GM10248 (cell line): ENCODE measurements at regions not wholly inside any gene's neighbourhood (a gene's known extent, or its start where the extent isn't known, plus 50 kb on each side); places are given as distances from the start of the nearest gene placed in this dataset.

Source experiments
- CTCF ChIA-PET: fragments of 300-600 bp; sonication (Branson Sonifier 250); formaldehyde crosslinking; extraction: SDS; loops from one replicate; lab custom pipeline; 2021; ENCODE audit warnings: antibody characterized with exemption; lab: Yijun Ruan, JAX
- POLR2A ChIA-PET: fragments of 350-650 bp; sonication (Branson Sonifier 250); formaldehyde crosslinking; extraction: SDS; loops from one replicate; lab custom pipeline; 2020; ENCODE audit warnings: antibody characterized with exemption; lab: Yijun Ruan, JAX
- DNase-seq: peaks from one replicate; pipeline ENCODE4 v3.0.0; 2012; ENCODE audit errors: extremely low spot score
- CTCF ChIP-seq: IDR thresholded peaks from 2 replicates; pipeline ENCODE4 v1.5.1; 2012; ENCODE audit warnings: mild to moderate bottlenecking, low read depth; ENCODE audit errors: extremely low read depth, missing control alignments, control extremely low read depth

- POLR2A ChIA-PET = no interaction called here
- no peak for DNase-seq
- TF ChIP-seq CTCF = peak; percentile 23
- CTCF ChIA-PET = interaction anchor here (1.1 to 1.6 kb wide), 4 partner anchors 21 to 852 kb away, joined by 3 read pairs; no protein-coding TSS in a partner anchor
Observed at GRCh38 chr12:46131732-46132469, 136.9 kb downstream of the SLC38A1 start.

GRCh38 chr12:46127656-46128055 lies 137.3 kb upstream of the SCAF11 start:
- POLR2A ChIA-PET = no interaction called here
- no peak for DNase-seq
- CTCF ChIA-PET = interaction anchor here (0.8 to 4.9 kb wide), 4 partner anchors 18 to 857 kb away, joined by 3 to 30 read pairs (median 3); no protein-coding TSS in a partner anchor
- no peak for TF ChIP-seq CTCF

GRCh38 chr12:46126050-46126727 lies 135.8 kb upstream of the SCAF11 start:
- no peak for DNase-seq
- ChIA-PET POLR2A (no interaction called here), CTCF (interaction anchor here (0.8 to 7.2 kb wide), 34 partner anchors 11 to 1123 kb away, joined by 3 to 50 read pairs (median 6); no protein-coding TSS in a partner anchor)
- TF ChIP-seq CTCF = no peak

- ChIA-PET POLR2A (interaction anchor here (0.6 kb wide), 1 partner anchor 144 kb away, joined by 3 read pairs; the partner anchor contains the start of gene SLC38A1), CTCF (interaction anchor here (0.6 to 7.2 kb wide), 75 partner anchors 9 to 1562 kb away, joined by 3 to 50 read pairs (median 4); no protein-coding TSS in a partner anchor)
- DNase-seq = peak; percentile 42
- TF ChIP-seq CTCF = peak; percentile 81
Observed at GRCh38 chr12:46124848-46125619, 134.7 kb upstream of the SCAF11 start.

GRCh38 chr12:46124132-46124847 lies 133.9 kb upstream of the SCAF11 start:
- TF ChIP-seq CTCF = no peak
- DNase-seq = no peak
- ChIA-PET CTCF (interaction anchor here (0.6 to 7.2 kb wide), 65 partner anchors 9 to 1563 kb away, joined by 3 to 50 read pairs (median 4); no protein-coding TSS in a partner anchor), POLR2A (interaction anchor here (0.6 kb wide), 1 partner anchor 144 kb away, joined by 3 read pairs; the partner anchor contains the start of gene SLC38A1)

- ChIA-PET CTCF (interaction anchor here (4.7 kb wide), 1 partner anchor 11 kb away, joined by 50 read pairs; no protein-coding TSS in a partner anchor), POLR2A (no interaction called here)
- DNase-seq = no peak
- TF ChIP-seq CTCF = no peak
Observed at GRCh38 chr12:46112364-46112763, 122.0 kb upstream of the SCAF11 start.
